ENCODE measurements at regions not wholly inside any gene's neighbourhood (a gene's known extent, or its start where the extent isn't known, plus 50 kb on each side); places are given as distances from the start of the nearest gene placed in this dataset.

DNA sequence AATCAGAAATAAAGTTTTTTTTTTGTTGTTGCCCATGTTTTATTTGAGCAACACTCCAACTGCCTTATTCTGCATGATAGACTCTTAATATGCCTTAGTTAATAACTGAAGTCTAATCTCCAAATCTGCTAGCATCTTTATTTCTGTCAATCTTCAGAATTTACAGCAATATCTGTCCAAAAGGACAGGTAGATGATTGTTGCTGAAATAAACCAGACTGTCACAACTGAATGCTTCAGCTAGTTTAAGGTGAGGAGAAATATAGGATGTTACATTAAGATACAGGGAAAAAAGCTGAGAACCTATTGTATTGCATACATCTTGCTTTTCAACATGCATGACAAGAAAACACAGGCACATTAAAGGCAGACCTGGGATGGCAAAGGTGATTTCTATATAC lies 204.3 kb downstream of the SLITRK1 start (continued):
- TF ChIP-seq, protein P1, sequence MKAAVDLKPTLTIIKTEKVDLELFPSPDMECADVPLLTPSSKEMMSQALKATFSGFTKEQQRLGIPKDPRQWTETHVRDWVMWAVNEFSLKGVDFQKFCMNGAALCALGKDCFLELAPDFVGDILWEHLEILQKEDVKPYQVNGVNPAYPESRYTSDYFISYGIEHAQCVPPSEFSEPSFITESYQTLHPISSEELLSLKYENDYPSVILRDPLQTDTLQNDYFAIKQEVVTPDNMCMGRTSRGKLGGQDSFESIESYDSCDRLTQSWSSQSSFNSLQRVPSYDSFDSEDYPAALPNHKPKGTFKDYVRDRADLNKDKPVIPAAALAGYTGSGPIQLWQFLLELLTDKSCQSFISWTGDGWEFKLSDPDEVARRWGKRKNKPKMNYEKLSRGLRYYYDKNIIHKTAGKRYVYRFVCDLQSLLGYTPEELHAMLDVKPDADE (IDR thresholded peaks at IDR 0.05) = no peak
- TF ChIP-seq STAT1 (IDR thresholded peaks at IDR 0.05; ENCODE audit: unreplicated experiment) (no peak), NANOG (IDR thresholded peaks at IDR 0.05; ENCODE audit: borderline replicate concordance) (no peak), CREB1 (CRISPR knock-in tag; IDR thresholded peaks at IDR 0.05; ENCODE audit: low read depth) (no peak)

DNA sequence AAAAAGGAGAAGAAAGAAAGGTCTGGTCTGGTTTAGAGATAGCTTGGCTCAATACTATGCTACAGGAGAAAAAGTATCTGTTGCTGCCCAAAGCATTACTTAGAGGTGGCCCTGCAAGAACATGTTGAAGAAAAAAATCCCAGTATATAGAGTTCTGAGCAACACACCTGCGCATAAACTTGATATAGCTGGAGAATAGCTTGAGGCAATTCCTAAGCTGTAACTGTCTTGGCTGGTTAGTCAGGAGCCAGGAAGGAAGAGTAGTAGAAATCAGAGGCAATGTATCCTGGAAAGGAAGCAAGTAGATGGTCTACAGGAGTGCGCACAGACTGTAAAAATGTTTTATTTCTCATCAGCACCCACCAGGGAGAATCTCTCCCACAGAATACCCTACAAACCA lies 209.7 kb downstream of the SLITRK1 start:
- no peak for DNase-seq (ENCODE audit: low spot score)
- Histone ChIP-seq H3K27ac (ENCODE audit: low read depth) (no peak overlapping the region), H3F3A (replicated peaks; ENCODE audit: low read depth) (no peaks in the 10 kb centered on the region), H3K4me2 (no peak overlapping the region), H3K4me1 (ENCODE audit: insufficient read depth) (no peaks in the 10 kb centered on the region), H3K4me3 (no peak overlapping the region), H3K79me2 (replicated peaks; ENCODE audit: insufficient read depth) (no peaks in the 10 kb centered on the region), H3K27me3 (ENCODE audit: insufficient read depth) (no peaks in the 10 kb centered on the region), H3K9me2 (ENCODE audit: insufficient read depth) (peaks cover 3% of the 10 kb centered on the region; the same call in 1 of the 2 replicates), H3K36me3 (ENCODE audit: insufficient read depth) (no peaks in the 10 kb centered on the region), H4K20me1 (replicated peaks; ENCODE audit: insufficient read depth) (no peaks in the 10 kb centered on the region), H2AFZ (no peak overlapping the region)
- Mint-ChIP-seq H3K36me3 (ENCODE audit: low read depth) (peaks cover 25% of the 10 kb centered on the region), H3K9me3 (peaks cover 26% of the 10 kb centered on the region), H3K4me3 (no peak overlapping the region), H3K4me1 (no peaks in the 10 kb centered on the region), H3K27ac (no peak overlapping the region), H3K27me3 (ENCODE audit: insufficient read depth, low read depth, poor library complexity) (peaks cover 3% of the 10 kb centered on the region)
- TF ChIP-seq EZH2 (IDR thresholded peaks at IDR 0.05; ENCODE audit: low read depth, unreplicated experiment) = no peak
- TF ChIP-seq, protein P1 (IDR thresholded peaks at IDR 0.05) = no peak
- TF ChIP-seq, protein P2, sequence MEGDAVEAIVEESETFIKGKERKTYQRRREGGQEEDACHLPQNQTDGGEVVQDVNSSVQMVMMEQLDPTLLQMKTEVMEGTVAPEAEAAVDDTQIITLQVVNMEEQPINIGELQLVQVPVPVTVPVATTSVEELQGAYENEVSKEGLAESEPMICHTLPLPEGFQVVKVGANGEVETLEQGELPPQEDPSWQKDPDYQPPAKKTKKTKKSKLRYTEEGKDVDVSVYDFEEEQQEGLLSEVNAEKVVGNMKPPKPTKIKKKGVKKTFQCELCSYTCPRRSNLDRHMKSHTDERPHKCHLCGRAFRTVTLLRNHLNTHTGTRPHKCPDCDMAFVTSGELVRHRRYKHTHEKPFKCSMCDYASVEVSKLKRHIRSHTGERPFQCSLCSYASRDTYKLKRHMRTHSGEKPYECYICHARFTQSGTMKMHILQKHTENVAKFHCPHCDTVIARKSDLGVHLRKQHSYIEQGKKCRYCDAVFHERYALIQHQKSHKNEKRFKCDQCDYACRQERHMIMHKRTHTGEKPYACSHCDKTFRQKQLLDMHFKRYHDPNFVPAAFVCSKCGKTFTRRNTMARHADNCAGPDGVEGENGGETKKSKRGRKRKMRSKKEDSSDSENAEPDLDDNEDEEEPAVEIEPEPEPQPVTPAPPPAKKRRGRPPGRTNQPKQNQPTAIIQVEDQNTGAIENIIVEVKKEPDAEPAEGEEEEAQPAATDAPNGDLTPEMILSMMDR (conservative IDR thresholded peaks at IDR 0.05; ENCODE audit: low read depth in 2 of 2) = no peak
- TF ChIP-seq STAT1 (IDR thresholded peaks at IDR 0.05; ENCODE audit: unreplicated experiment) = no peak
- no peak for TF ChIP-seq POLR2AphosphoS5 (IDR thresholded peaks at IDR 0.05; ENCODE audit: low read depth)
- TF ChIP-seq ZNF114 (CRISPR knock-in tag; IDR thresholded peaks at IDR 0.05) = no peak
- TF ChIP-seq JUNB (IDR thresholded peaks at IDR 0.05; ENCODE audit: unreplicated experiment) = no peak
- no peak for TF ChIP-seq ZNF462 (CRISPR knock-in tag; IDR thresholded peaks at IDR 0.05)
- TF ChIP-seq EZH2phosphoT487 (IDR thresholded peaks at IDR 0.05; ENCODE audit: unreplicated experiment) = no peak
- no peak for TF ChIP-seq CREB1 (CRISPR knock-in tag; IDR thresholded peaks at IDR 0.05; ENCODE audit: low read depth)
- TF ChIP-seq NANOG (IDR thresholded peaks at IDR 0.05; ENCODE audit: borderline replicate concordance) = no peak
- TF ChIP-seq ZNF331 (CRISPR knock-in tag; IDR thresholded peaks at IDR 0.05; ENCODE audit: low read depth) = no peak
- no peak for ATAC-seq
